Right forelimb (tissue), 1 donor: ENCODE measurements at regions not wholly inside any gene's neighbourhood (a gene's known extent, or its start where the extent isn't known, plus 50 kb on each side); places are given as distances from the start of the nearest gene placed in this dataset.
"Not testable (repeated sequence)": the region's sequence is repeated elsewhere in the genome, so short reads cannot be mapped to it uniquely, and the experiment has no call there.

ENCODE experiments used
- DNase-seq: peaks from one replicate; pipeline ENCODE4 v3.0.0-alpha.2; 2018

- no peak for DNase-seq
Observed at GRCh38 chr14:51351997-51352396, 112.0 kb downstream of the TMX1 start.

GRCh38 chr14:51353901-51354300, 113.9 kb downstream of the TMX1 start:
- DNase-seq: no peak

- no peak for DNase-seq
Observed at GRCh38 chr14:51354846-51355245, 114.8 kb downstream of the TMX1 start.

GRCh38 chr14:51356381-51356780, 116.3 kb downstream of the TMX1 start:
- no peak for DNase-seq

- DNase-seq: no peak
Observed at GRCh38 chr14:51357250-51357649, 117.2 kb downstream of the TMX1 start.

GRCh38 chr14:51360592-51360991, 120.5 kb downstream of the TMX1 start:
- DNase-seq: no peak

GRCh38 chr14:51365241-51365965, 125.4 kb downstream of the TMX1 start:
- no peak for DNase-seq

GRCh38 chr14:51366460-51366859, 126.4 kb downstream of the TMX1 start:
- DNase-seq: not testable (repeated sequence)

- not testable (repeated sequence) for DNase-seq
Observed at GRCh38 chr14:51366866-51367599, 127.0 kb downstream of the TMX1 start.

GRCh38 chr14:51367600-51367931, 127.5 kb downstream of the TMX1 start:
- no peak for DNase-seq

GRCh38 chr14:51368721-51369163, 128.7 kb downstream of the TMX1 start:
- no peak for DNase-seq

GRCh38 chr14:51369814-51370213, 129.8 kb downstream of the TMX1 start:
- DNase-seq: no peak

GRCh38 chr14:51370758-51371386, 130.8 kb downstream of the TMX1 start:
- DNase-seq: no peak

- DNase-seq: not testable (repeated sequence)
Observed at GRCh38 chr14:51377186-51377585, 137.1 kb downstream of the TMX1 start.

GRCh38 chr14:51382506-51382905, 142.5 kb downstream of the TMX1 start:
- no peak for DNase-seq

GRCh38 chr14:51386411-51386810, 146.4 kb downstream of the TMX1 start:
- no peak for DNase-seq

- DNase-seq: no peak
Observed at GRCh38 chr14:51386983-51387735, 147.1 kb downstream of the TMX1 start.

- no peak for DNase-seq
Observed at GRCh38 chr14:51392416-51392815, 152.4 kb downstream of the TMX1 start.

- DNase-seq: no peak
Observed at GRCh38 chr14:51394384-51394783, 154.3 kb downstream of the TMX1 start.

GRCh38 chr14:51394804-51395203, 154.8 kb downstream of the TMX1 start:
- no peak for DNase-seq

GRCh38 chr14:51395361-51395849, 155.4 kb downstream of the TMX1 start:
- DNase-seq: peak; percentile 57

- peak; percentile 66 for DNase-seq
Observed at GRCh38 chr14:51396222-51396815, 156.3 kb downstream of the TMX1 start.

GRCh38 chr14:51398898-51399297, 158.9 kb downstream of the TMX1 start:
- no peak for DNase-seq
